Esophagus squamous epithelium (tissue), 4 donors: ENCODE measurements at regions not wholly inside any gene's neighbourhood (a gene's known extent, or its start where the extent isn't known, plus 50 kb on each side); places are given as distances from the start of the nearest gene placed in this dataset.

Source experiments
- POLR2A ChIP-seq, 4 donors: fragments of 450-650 bp; IDR thresholded peaks; one replicate each; pipeline ENCODE4 v1.6.1; 2017; ENCODE audit warnings: antibody characterized with exemption in 4 of 4, mild to moderate bottlenecking in 4 of 4, moderate library complexity in 3 of 4
- TF ChIP-seq, protein P1 (sequence below), 6 experiments: fragments of 450-650 bp in 4 of 6; fragments of 200-600 bp in 2 of 6; sonication (generic) in 2 of 6; IDR thresholded peaks; one replicate each; pipeline ENCODE4 v1.5.1; 2016 to 2019; ENCODE audit warnings: antibody characterized with exemption in 6 of 6, mild to moderate bottlenecking in 4 of 6, moderate library complexity in 4 of 6

- TF ChIP-seq, protein P1, sequence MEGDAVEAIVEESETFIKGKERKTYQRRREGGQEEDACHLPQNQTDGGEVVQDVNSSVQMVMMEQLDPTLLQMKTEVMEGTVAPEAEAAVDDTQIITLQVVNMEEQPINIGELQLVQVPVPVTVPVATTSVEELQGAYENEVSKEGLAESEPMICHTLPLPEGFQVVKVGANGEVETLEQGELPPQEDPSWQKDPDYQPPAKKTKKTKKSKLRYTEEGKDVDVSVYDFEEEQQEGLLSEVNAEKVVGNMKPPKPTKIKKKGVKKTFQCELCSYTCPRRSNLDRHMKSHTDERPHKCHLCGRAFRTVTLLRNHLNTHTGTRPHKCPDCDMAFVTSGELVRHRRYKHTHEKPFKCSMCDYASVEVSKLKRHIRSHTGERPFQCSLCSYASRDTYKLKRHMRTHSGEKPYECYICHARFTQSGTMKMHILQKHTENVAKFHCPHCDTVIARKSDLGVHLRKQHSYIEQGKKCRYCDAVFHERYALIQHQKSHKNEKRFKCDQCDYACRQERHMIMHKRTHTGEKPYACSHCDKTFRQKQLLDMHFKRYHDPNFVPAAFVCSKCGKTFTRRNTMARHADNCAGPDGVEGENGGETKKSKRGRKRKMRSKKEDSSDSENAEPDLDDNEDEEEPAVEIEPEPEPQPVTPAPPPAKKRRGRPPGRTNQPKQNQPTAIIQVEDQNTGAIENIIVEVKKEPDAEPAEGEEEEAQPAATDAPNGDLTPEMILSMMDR (IDR thresholded peaks at IDR 0.05): no peak
- no peak for TF ChIP-seq POLR2A (IDR thresholded peaks at IDR 0.05)
Observed at GRCh38 chr12:107864235-107864634, 89.7 kb downstream of the ASCL4 start.
